Liver (tissue), 2 donors: ENCODE measurements at regions not wholly inside any gene's neighbourhood (a gene's known extent, or its start where the extent isn't known, plus 50 kb on each side); places are given as distances from the start of the nearest gene placed in this dataset.

ENCODE experiments used
- MAX ChIP-seq: IDR thresholded peaks from 2 replicates; pipeline ENCODE4 v1.6.1; 2016; ENCODE audit warnings: antibody characterized with exemption
- TF ChIP-seq, protein P1 (sequence below): fragments of 150-350 bp; IDR thresholded peaks from 2 replicates; pipeline ENCODE4 v1.5.1; 2017; ENCODE audit warnings: improper control_type of control experiment, low read depth, low read length; ENCODE audit not compliant: missing input control
- TF ChIP-seq, protein P2 (sequence below): IDR thresholded peaks from 2 replicates; pipeline ENCODE4 v1.6.1; 2016; ENCODE audit warnings: antibody characterized with exemption, mild to moderate bottlenecking
- donor health status: healthy.

DNA sequence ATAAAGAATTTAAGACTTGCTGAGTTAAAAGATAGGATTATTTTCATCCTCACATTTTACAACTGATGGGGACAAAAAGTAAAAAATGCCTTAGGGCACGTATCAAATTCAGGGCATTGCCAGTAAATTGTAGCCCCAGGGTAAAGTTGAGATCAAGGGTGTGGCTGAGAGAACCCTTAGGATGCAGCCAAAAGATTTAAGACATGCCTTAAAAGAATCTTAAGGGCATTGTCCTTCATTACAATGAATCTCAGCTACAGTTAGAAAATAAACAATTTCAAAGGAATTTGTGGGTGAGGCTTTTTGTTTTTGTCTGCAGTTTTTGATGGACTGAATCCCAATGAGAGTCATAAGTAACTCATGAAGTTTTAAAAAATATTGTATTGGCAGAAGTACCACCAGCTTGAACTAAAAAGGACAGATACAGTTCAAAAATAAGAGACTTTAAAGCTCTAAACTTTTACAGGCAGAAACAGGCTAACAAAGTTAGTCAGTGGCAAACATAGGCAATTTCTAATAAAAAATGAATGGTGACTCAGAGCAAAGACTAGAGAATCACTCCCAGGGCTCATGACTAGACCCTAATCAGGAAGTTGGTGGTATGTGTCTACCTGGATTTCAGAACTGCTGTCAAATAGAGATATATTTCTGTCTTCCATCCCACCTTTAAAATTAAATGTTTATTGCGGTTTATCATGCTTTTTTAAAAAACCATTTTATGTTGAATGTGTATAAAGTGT lies 165.1 kb upstream of the SNX7 start:
- TF ChIP-seq, protein P1, sequence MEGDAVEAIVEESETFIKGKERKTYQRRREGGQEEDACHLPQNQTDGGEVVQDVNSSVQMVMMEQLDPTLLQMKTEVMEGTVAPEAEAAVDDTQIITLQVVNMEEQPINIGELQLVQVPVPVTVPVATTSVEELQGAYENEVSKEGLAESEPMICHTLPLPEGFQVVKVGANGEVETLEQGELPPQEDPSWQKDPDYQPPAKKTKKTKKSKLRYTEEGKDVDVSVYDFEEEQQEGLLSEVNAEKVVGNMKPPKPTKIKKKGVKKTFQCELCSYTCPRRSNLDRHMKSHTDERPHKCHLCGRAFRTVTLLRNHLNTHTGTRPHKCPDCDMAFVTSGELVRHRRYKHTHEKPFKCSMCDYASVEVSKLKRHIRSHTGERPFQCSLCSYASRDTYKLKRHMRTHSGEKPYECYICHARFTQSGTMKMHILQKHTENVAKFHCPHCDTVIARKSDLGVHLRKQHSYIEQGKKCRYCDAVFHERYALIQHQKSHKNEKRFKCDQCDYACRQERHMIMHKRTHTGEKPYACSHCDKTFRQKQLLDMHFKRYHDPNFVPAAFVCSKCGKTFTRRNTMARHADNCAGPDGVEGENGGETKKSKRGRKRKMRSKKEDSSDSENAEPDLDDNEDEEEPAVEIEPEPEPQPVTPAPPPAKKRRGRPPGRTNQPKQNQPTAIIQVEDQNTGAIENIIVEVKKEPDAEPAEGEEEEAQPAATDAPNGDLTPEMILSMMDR = no peak
- no peak for TF ChIP-seq MAX
- TF ChIP-seq, protein P2, sequence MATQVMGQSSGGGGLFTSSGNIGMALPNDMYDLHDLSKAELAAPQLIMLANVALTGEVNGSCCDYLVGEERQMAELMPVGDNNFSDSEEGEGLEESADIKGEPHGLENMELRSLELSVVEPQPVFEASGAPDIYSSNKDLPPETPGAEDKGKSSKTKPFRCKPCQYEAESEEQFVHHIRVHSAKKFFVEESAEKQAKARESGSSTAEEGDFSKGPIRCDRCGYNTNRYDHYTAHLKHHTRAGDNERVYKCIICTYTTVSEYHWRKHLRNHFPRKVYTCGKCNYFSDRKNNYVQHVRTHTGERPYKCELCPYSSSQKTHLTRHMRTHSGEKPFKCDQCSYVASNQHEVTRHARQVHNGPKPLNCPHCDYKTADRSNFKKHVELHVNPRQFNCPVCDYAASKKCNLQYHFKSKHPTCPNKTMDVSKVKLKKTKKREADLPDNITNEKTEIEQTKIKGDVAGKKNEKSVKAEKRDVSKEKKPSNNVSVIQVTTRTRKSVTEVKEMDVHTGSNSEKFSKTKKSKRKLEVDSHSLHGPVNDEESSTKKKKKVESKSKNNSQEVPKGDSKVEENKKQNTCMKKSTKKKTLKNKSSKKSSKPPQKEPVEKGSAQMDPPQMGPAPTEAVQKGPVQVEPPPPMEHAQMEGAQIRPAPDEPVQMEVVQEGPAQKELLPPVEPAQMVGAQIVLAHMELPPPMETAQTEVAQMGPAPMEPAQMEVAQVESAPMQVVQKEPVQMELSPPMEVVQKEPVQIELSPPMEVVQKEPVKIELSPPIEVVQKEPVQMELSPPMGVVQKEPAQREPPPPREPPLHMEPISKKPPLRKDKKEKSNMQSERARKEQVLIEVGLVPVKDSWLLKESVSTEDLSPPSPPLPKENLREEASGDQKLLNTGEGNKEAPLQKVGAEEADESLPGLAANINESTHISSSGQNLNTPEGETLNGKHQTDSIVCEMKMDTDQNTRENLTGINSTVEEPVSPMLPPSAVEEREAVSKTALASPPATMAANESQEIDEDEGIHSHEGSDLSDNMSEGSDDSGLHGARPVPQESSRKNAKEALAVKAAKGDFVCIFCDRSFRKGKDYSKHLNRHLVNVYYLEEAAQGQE = no peak
